ENCODE measurements at regions not wholly inside any gene's neighbourhood (a gene's known extent, or its start where the extent isn't known, plus 50 kb on each side); places are given as distances from the start of the nearest gene placed in this dataset.

DNA sequence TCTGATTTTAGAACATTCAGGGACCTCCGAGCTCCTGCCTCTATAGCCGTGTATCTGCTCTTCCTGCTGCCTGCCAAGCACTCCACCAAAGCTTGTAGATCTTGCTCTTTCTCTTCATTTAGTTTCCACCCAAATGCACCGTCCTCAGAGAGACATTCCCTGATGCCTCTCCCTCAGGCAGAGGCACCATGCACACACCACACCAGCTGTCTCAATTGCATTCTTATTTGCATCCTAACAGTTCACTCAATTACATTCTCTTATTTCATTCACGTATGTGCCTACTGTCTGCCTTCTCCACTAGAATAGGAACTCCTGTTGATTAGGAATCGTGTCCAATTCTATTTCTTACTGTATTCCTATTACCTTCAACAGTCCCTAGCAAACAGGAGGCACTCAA lies 845.4 kb upstream of the TMEM132C start:
- no peak for DNase-seq (ENCODE audit: low read depth)

GRCh38 chr12:127422935-127423566 lies 843.9 kb upstream of the TMEM132C start:
- DNase-seq (ENCODE audit: low read depth) = no peak

DNA sequence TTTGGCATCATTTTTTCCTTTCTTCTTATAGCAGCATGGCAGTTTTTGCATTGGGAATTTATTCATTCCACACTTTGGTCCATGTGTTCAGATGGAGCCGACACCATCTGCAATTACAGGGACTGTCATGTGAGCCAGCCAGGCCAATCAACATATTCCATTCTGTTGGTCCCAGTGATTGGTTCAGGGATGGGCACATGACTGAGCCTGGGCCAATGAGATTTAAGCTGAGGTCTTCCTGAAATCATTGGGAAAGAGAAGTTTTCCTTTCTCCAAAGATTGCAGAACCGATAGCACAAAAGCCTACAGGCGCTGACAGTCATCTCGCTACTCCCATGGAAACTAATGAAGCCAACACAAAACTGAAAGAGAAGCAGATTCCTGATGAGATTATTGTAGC lies 841.5 kb upstream of the TMEM132C start:
- no peak for DNase-seq (ENCODE audit: low read depth)

DNA sequence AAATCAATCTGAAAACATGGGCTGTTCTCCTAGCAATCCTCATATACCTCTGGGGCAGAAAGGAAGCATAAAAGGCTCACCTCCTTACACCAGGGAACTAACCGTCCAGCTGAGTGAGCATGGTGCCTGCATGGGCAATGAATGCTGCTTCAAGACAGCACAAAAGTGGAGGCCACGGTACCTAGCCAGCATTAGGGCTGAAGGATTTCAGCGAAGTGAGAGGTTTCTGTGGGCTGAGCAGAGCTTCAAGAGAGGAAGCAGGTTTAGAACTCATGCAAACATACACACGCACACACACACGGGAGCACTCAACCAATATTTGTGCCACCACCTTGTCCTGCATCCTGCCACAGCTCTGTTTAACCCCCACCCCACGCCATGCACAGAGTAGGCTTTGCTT lies 838.5 kb upstream of the TMEM132C start:
- no peak for DNase-seq (ENCODE audit: low read depth)

DNA sequence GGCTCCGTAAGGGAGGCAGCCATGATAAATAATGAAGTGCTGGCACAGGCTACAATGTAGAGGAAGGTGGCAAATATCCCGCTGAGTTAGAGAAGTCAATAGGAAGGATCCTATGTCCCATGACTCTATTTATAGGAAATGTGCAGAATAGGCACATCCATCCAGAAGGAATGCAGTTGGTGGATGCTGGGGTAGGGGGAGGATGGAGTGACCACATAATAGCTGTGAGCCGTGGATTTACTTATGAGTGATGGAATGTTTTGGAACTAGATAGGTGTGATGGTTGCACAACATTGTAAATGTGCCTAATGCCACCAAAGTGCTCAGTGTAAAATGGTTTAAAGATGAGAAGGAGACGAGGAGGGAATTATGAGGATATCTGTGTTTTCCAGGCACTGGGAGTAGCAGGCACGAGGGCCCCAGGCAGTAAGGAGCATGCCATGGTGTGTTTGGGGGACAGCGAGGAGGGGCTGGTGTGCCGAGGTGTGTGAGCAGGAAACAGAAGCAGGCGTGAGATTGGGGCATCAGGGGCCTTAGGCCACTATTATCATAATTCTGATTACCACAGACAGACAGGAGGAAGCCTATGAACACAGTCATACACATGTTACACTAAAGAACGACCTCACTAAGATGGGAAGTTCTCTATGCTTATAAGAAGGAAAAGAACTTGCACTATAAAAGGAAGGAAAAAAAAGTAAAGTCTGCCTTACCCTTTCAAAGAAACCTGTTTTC lies 837.3 kb upstream of the TMEM132C start:
- no peak for DNase-seq (ENCODE audit: low read depth)

DNA sequence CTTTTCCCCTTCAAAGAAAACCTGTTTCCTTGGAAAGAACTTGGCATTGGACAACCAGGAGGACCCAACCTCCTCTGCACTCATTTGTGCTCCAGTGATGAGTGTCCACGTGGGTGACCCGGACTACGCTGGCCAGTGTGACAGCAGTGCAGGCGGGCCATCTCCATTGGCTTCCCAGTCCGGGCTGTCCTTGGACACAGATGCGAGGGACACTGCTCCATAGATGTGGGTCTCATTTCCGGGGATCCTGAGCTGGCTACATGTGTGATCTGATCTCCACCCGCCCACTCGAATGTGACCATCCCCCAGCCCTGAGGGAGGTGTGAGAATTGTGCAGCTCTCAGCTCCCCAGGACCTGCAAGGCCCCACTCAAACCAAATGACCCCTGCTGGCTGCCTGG lies 836.6 kb upstream of the TMEM132C start:
- DNase-seq (ENCODE audit: low read depth) = no peak

- DNase-seq (ENCODE audit: low read depth) = no peak
Observed at GRCh38 chr12:127431177-127431576, 835.8 kb upstream of the TMEM132C start.

DNA sequence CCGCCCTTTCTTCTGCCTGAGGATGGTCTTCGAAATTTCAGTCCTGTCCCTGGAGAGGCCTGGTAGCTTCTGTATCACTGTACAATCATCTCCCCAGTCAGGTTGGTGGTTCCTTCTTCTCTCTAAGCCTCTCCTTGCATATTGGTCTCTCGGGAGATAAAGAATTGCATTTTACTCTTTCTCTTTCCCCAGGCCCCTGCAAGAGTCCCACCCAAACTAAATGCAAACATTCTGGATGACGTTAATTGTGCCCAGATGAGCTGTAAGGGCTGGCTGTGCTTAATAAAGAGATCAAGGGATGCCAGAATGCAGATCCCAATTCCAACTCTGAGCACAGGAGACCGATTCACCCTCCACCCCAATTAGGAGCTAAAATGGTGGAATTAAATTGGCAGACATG lies 835.4 kb upstream of the TMEM132C start:
- DNase-seq (ENCODE audit: low read depth) = no peak

GRCh38 chr12:127435439-127435838 lies 831.5 kb upstream of the TMEM132C start:
- DNase-seq (ENCODE audit: low read depth) = no peak

- DNase-seq (ENCODE audit: low read depth) = no peak
Observed at GRCh38 chr12:127438512-127439244, 828.3 kb upstream of the TMEM132C start.

DNA sequence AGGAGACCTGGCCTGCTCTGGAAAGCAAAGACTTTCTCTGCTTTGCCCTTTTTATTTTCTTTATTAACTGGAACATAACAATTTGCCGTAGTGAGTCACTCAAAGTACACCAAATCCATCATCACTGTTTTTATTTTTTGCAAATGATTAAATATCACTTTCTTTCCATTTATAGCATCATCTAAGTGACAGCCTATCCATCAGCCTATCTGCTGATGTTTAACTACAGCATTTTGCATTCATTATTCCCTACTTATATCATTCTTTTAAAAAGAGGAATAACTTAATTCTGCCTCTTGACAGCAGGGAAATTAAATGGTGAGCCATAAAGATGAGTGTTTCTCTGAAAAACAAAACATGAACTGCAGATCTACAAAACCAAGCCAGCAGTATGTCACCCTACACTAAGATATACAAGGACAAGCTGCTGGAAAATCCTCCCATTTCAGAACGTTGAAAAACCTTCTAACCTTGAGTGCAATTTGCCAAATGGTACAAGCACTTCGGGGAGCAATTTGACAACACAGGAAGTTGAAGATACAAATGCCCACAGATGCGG lies 821.3 kb upstream of the TMEM132C start:
- DNase-seq (ENCODE audit: low read depth) = no peak

- no peak for DNase-seq (ENCODE audit: low read depth)
Observed at GRCh38 chr12:127448906-127449305, 818.1 kb upstream of the TMEM132C start.

DNA sequence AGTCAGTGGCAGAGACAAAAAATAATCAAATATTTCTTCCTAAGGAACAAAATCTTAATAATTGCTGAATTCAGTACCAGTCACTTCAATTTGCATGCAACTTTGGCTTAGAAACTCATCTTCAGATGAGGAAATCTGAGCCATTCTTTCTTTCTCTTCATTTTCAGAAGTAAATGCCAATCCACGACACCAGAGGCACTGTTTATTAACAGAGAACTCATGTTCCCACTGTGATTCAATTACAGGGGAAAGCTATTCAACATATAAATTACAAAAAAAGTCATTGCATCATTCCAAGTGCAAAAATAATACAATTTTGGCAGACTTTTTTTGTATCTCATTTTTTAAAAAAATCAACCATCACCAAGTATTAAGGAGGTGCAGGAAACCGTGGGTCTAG lies 816.1 kb upstream of the TMEM132C start:
- DNase-seq (ENCODE audit: low read depth) = no peak

- no peak for DNase-seq (ENCODE audit: low read depth)
Observed at GRCh38 chr12:127455347-127456265, 811.4 kb upstream of the TMEM132C start.

- DNase-seq (ENCODE audit: low read depth) = no peak
Observed at GRCh38 chr12:127457726-127458125, 809.2 kb upstream of the TMEM132C start.

- no peak for DNase-seq (ENCODE audit: low read depth)
Observed at GRCh38 chr12:127459166-127459565, 807.8 kb upstream of the TMEM132C start.

- no peak for DNase-seq (ENCODE audit: low read depth)
Observed at GRCh38 chr12:127459687-127460086, 807.3 kb upstream of the TMEM132C start.

DNA sequence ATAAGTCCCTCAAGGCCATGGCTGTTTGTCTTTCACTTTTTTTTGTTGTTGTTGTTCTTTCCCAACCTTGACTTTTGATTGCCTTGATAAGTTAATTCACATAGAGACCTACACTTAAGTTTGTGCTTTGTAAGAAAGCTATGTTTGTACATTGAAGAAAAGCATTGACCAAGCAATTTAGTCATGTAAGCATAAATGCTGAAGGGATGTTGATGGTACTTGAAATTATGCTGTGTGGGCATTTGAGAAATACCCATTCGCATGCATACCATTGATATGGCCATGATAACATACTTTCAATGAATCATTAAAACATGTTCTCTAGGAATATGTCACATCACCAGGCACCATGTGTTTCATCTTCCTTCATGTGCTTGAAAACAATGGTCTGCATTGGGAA lies 803.7 kb upstream of the TMEM132C start:
- no peak for DNase-seq (ENCODE audit: low read depth)

GRCh38 chr12:127469331-127469730 lies 797.6 kb upstream of the TMEM132C start:
- DNase-seq (ENCODE audit: low read depth) = no peak

- no peak for DNase-seq (ENCODE audit: low read depth)
Observed at GRCh38 chr12:127473766-127474165, 793.2 kb upstream of the TMEM132C start.

DNA sequence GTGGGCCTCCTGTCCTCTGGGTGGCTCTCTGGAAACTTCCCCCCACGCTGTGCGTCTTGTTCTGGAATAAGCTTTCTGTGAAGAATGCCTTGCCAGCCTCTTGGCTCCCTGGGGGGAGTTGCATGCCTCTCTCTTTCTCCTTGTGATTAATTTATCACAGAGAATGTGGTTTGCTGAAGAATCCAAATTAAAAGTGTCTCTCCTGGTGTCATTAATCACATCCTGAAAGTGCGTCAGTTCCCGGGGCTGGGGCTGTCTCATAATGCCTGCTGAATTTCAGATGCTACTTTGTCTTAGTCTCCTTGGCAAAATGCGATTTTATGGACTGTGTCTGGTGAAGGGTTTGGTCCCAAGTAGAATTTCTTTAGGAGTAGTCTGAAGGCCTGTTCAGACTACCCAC lies 787.7 kb upstream of the TMEM132C start:
- DNase-seq (ENCODE audit: low read depth) = no peak

GRCh38 chr12:127480775-127481314 lies 786.1 kb upstream of the TMEM132C start:
- no peak for DNase-seq (ENCODE audit: low read depth)

Data from stromal cell of bone marrow (primary cell).